Sigmoid colon (tissue), 6 donors: ENCODE measurements at regions not wholly inside any gene's neighbourhood (a gene's known extent, or its start where the extent isn't known, plus 50 kb on each side); places are given as distances from the start of the nearest gene placed in this dataset.

ENCODE experiments used
- DNase-seq: peaks from one replicate; pipeline ENCODE4 v3.0.0-alpha.2; 2019
- H3K27ac ChIP-seq, 4 donors: fragments of 200-600 bp; sonication (generic); one replicate each; pipeline ENCODE4 v1.5.1; 2016 to 2019; ENCODE audit warnings: mild to moderate bottlenecking in 1 of 4
- H3K27me3 ChIP-seq, 3 donors: fragments of 200-600 bp; sonication (generic); one replicate each; pipeline ENCODE4 v1.5.1; 2019; ENCODE audit warnings: mild to moderate bottlenecking in 1 of 3
- H3K36me3 ChIP-seq, 4 donors: fragments of 200-600 bp; sonication (generic); one replicate each; pipeline ENCODE4 v1.5.1; 2016 to 2019
- H3K4me1 ChIP-seq, 4 donors: fragments of 200-600 bp; sonication (generic); one replicate each; pipeline ENCODE4 v1.5.1; 2017 to 2019
- H3K4me3 ChIP-seq, 4 donors: fragments of 200-600 bp; sonication (generic); one replicate each; pipeline ENCODE4 v1.5.1; 2017 to 2019; ENCODE audit warnings: mild to moderate bottlenecking in 2 of 4, moderate library complexity in 1 of 4
- H3K9me3 ChIP-seq, 4 donors: fragments of 200-600 bp in 3 of 4; sonication (generic) in 3 of 4; one replicate each; pipeline versions ENCODE4 v1.5.1 to v1.6.1; 2013 to 2019
- CTCF ChIP-seq, 4 experiments: fragments of 450-650 bp in 3 of 4; fragments of 200-600 bp in 1 of 4; IDR thresholded peaks; one replicate each; pipeline ENCODE4 v1.5.1; 2016 to 2019; ENCODE audit warnings: antibody characterized with exemption in 4 of 4, mild to moderate bottlenecking in 3 of 4, moderate library complexity in 2 of 4
- EP300 ChIP-seq, 4 donors: sonication (generic); formaldehyde crosslinking; IDR thresholded peaks; one replicate each; pipeline ENCODE4 v1.6.1; 2017; ENCODE audit warnings: antibody characterized with exemption in 4 of 4
- POLR2A ChIP-seq, 2 donors: fragments of 450-650 bp; IDR thresholded peaks; one replicate each; pipeline ENCODE4 v1.6.1; 2016; ENCODE audit warnings: antibody characterized with exemption in 2 of 2, mild to moderate bottlenecking in 2 of 2, moderate library complexity in 2 of 2
- POLR2AphosphoS5 ChIP-seq, 4 donors: sonication (generic); formaldehyde crosslinking; IDR thresholded peaks; one replicate each; pipeline ENCODE4 v1.6.1; 2017; ENCODE audit warnings: antibody characterized with exemption in 4 of 4
- WGBS, 2 donors: extraction: QIAGEN DNeasy Blood & Tissue Kit; methylation state at CpG; one replicate each; pipeline ENCODE4 v1.1.7; 2013; 5-methylcytosine and 5-hydroxymethylcytosine counted together
- intact Hi-C: fragments of 100-400 bp; cut with DNase I; formaldehyde crosslinking; loops from one replicate; pipeline ENCODE4 v1.15.1; 2023
- donor health status: healthy with polysubstance abuse.
- donor health status: healthy.

- H3K9me3 ChIP-seq = peaks cover 0 to 3% (median 0%) of the 10 kb centered on the region in 4 donors
- DNase-seq = no peak
- no peaks in the 10 kb centered on the region for H3K4me1 ChIP-seq
- H3K27me3 ChIP-seq = no peaks in the 10 kb centered on the region
- no peak overlapping the region for H3K4me3 ChIP-seq
- no peaks in the 10 kb centered on the region for H3K36me3 ChIP-seq
- WGBS, 2 donors = 95 to 96% methylated on average over 2 of the region's 2 CpGs
- no peak overlapping the region for H3K27ac ChIP-seq
- no peak for TF ChIP-seq POLR2AphosphoS5 (IDR thresholded peaks at IDR 0.05)
- TF ChIP-seq CTCF (IDR thresholded peaks at IDR 0.05) = no peak
- TF ChIP-seq POLR2A (IDR thresholded peaks at IDR 0.05) = no peak
- TF ChIP-seq EP300 (IDR thresholded peaks at IDR 0.05) = no peak
- intact Hi-C loops = no loop called here
These were observed 87.1 kb upstream of the GAP43 start for GRCh38 chr3:115536171-115536570.

- Histone ChIP-seq H3K27ac (no peak overlapping the region), H3K4me3 (no peak overlapping the region), H3K9me3 (no peaks in the 10 kb centered on the region), H3K27me3 (no peaks in the 10 kb centered on the region), H3K36me3 (no peaks in the 10 kb centered on the region), H3K4me1 (no peaks in the 10 kb centered on the region)
- intact Hi-C loops = no loop called here
- WGBS, 2 donors = 73 to 86% methylated on average over 3 of the region's 3 CpGs
- DNase-seq = no peak
- no peak for TF ChIP-seq POLR2AphosphoS5 (IDR thresholded peaks at IDR 0.05)
- no peak for TF ChIP-seq CTCF (IDR thresholded peaks at IDR 0.05)
- no peak for TF ChIP-seq POLR2A (IDR thresholded peaks at IDR 0.05)
- TF ChIP-seq EP300 (IDR thresholded peaks at IDR 0.05) = no peak
These were observed 85.6 kb upstream of the GAP43 start for GRCh38 chr3:115537669-115538068.

- whole genome bisulfite sequencing, 2 donors = 84 to 86% methylated on average over 3 of the region's 3 CpGs
- Histone ChIP-seq H3K9me3 (no peaks in the 10 kb centered on the region), H3K27ac (no peak overlapping the region), H3K36me3 (no peaks in the 10 kb centered on the region), H3K4me1 (no peaks in the 10 kb centered on the region), H3K27me3 (no peaks in the 10 kb centered on the region), H3K4me3 (no peak overlapping the region)
- intact Hi-C loops = no loop called here
- no peak for TF ChIP-seq POLR2AphosphoS5 (IDR thresholded peaks at IDR 0.05)
- no peak for TF ChIP-seq CTCF (IDR thresholded peaks at IDR 0.05)
- TF ChIP-seq POLR2A (IDR thresholded peaks at IDR 0.05) = no peak
- DNase-seq = no peak
These were observed 76.1 kb upstream of the GAP43 start for GRCh38 chr3:115547207-115547606.

GRCh38 chr3:115548611-115549010 is 74.7 kb upstream of the GAP43 start:
- Histone ChIP-seq H3K9me3 (no peaks in the 10 kb centered on the region), H3K4me3 (no peak overlapping the region), H3K4me1 (no peaks in the 10 kb centered on the region), H3K27me3 (no peaks in the 10 kb centered on the region), H3K36me3 (no peaks in the 10 kb centered on the region), H3K27ac (no peak overlapping the region)
- TF ChIP-seq EP300 (IDR thresholded peaks at IDR 0.05) (no peak), CTCF (IDR thresholded peaks at IDR 0.05) (no peak), POLR2A (IDR thresholded peaks at IDR 0.05) (no peak), POLR2AphosphoS5 (IDR thresholded peaks at IDR 0.05) (no peak)
- intact Hi-C loops = no loop called here
- 82 to 84% methylated on average over 2 of the region's 2 CpGs for WGBS, 2 donors
- DNase-seq = no peak

- Histone ChIP-seq H3K27me3 (no peaks in the 10 kb centered on the region), H3K4me1 (no peaks in the 10 kb centered on the region), H3K9me3 (no peaks in the 10 kb centered on the region), H3K27ac (no peak overlapping the region), H3K36me3 (no peaks in the 10 kb centered on the region), H3K4me3 (no peak overlapping the region)
- no peak for TF ChIP-seq POLR2A (IDR thresholded peaks at IDR 0.05)
- no peak for TF ChIP-seq CTCF (IDR thresholded peaks at IDR 0.05)
- no peak for TF ChIP-seq POLR2AphosphoS5 (IDR thresholded peaks at IDR 0.05)
- TF ChIP-seq EP300 (IDR thresholded peaks at IDR 0.05) = no peak
- WGBS, 2 donors = 68 to 76% methylated on average over 2 of the region's 2 CpGs
- intact Hi-C loops = no loop called here
- no peak for DNase-seq
These were observed 74.2 kb upstream of the GAP43 start for GRCh38 chr3:115549071-115549470.
